ENCODE measurements at regions not wholly inside any gene's neighbourhood (a gene's known extent, or its start where the extent isn't known, plus 50 kb on each side); places are given as distances from the start of the nearest gene placed in this dataset.

DNA sequence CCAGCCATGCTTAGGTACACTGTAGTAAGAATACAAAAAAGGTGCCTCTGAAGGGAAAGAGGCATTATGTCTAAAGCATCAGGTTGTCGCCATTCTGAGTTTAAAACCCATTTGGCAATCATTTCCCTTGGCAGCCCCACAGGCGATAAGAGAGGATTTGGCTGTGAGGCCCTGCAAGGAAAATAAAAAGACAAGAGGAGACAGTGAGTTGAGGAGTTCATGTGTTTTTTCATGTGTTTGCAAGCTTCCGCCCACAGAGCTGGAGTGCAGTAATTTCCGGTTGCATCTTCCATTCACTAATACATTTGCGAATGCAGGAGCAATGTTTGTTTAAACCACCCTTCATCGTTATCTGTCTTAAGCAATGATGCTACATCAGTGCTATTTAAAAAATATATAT lies 138.5 kb upstream of the SOX4 start:
- CTCF ChIA-PET = interaction anchor here (0.6 kb wide), 2 partner anchors 9 to 594 kb away, joined by 3 read pairs; no protein-coding TSS in a partner anchor
- POLR2A ChIA-PET = no interaction called here
- TF ChIP-seq, protein P1, sequence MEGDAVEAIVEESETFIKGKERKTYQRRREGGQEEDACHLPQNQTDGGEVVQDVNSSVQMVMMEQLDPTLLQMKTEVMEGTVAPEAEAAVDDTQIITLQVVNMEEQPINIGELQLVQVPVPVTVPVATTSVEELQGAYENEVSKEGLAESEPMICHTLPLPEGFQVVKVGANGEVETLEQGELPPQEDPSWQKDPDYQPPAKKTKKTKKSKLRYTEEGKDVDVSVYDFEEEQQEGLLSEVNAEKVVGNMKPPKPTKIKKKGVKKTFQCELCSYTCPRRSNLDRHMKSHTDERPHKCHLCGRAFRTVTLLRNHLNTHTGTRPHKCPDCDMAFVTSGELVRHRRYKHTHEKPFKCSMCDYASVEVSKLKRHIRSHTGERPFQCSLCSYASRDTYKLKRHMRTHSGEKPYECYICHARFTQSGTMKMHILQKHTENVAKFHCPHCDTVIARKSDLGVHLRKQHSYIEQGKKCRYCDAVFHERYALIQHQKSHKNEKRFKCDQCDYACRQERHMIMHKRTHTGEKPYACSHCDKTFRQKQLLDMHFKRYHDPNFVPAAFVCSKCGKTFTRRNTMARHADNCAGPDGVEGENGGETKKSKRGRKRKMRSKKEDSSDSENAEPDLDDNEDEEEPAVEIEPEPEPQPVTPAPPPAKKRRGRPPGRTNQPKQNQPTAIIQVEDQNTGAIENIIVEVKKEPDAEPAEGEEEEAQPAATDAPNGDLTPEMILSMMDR (IDR thresholded peaks at IDR 0.05; ENCODE audit: insufficient read depth, low read depth, low read length) = no peak
- no peaks in the 10 kb centered on the region for H3K36me3 ChIP-seq (ENCODE audit: control insufficient read depth, insufficient read depth, low read length)
- no peaks in the 10 kb centered on the region for H3K27me3 ChIP-seq (ENCODE audit: control insufficient read depth, insufficient read depth, low read length)
- H3K4me3 ChIP-seq (ENCODE audit: low read depth, low read length) = no peak overlapping the region
- no peak for DNase-seq (ENCODE audit: low read depth)

DNA sequence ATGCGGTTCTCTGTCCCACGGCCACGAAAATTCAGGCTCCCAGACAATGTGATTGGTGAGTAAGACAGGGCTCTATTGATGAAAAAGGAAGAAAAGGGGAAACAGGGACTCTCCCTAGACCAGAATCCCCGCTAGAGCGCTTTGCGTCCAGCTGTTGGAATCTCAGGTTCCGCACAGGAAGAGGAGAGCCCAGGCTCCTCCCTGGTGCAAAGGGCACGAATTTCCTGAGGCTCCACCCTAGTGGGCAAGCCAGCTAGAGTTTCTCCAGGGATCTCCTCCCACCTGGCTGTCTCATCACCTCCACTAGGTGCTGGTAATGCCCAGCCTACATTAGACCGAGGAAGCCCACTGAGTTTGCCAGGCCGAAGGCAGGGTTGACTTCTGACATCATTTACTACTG lies 135.9 kb upstream of the SOX4 start:
- POLR2A ChIA-PET = no interaction called here
- TF ChIP-seq, protein P1 (IDR thresholded peaks at IDR 0.05; ENCODE audit: insufficient read depth, low read depth, low read length) = no peak
- CTCF ChIA-PET = no interaction called here
- no peak for DNase-seq (ENCODE audit: low read depth)
- Histone ChIP-seq H3K27me3 (ENCODE audit: control insufficient read depth, insufficient read depth, low read length) (no peaks in the 10 kb centered on the region), H3K4me3 (ENCODE audit: low read depth, low read length) (no peak overlapping the region), H3K36me3 (ENCODE audit: control insufficient read depth, insufficient read depth, low read length) (no peaks in the 10 kb centered on the region)

DNA sequence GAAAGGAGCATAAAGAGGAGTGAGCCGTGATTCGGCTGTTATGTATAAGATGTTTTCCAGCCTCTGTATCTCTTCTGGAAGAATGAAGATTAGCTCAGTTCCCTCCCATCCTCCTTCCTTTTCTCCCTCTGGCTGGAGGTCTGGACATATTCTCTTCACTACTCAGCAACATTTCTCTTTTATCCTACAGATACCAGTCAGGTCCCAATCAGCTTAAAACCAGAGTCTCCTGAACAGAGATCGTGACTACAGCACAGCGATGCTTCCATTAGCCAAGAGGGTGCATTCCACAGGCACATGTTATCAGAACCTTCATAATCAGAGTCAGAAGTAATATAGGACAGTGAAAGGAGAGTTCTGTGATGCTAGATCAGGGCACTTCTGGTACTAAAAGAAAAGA lies 133.9 kb upstream of the SOX4 start:
- no peak overlapping the region for H3K4me3 ChIP-seq (ENCODE audit: low read depth, low read length)
- H3K36me3 ChIP-seq (ENCODE audit: control insufficient read depth, insufficient read depth, low read length) = no peaks in the 10 kb centered on the region
- CTCF ChIA-PET = interaction anchor here (0.8 kb wide), 1 partner anchor 11 kb away, joined by 3 read pairs; no protein-coding TSS in a partner anchor
- no peaks in the 10 kb centered on the region for H3K27me3 ChIP-seq (ENCODE audit: control insufficient read depth, insufficient read depth, low read length)
- TF ChIP-seq, protein P1 (IDR thresholded peaks at IDR 0.05; ENCODE audit: insufficient read depth, low read depth, low read length) = no peak
- POLR2A ChIA-PET = no interaction called here
- DNase-seq (ENCODE audit: low read depth) = no peak

DNA sequence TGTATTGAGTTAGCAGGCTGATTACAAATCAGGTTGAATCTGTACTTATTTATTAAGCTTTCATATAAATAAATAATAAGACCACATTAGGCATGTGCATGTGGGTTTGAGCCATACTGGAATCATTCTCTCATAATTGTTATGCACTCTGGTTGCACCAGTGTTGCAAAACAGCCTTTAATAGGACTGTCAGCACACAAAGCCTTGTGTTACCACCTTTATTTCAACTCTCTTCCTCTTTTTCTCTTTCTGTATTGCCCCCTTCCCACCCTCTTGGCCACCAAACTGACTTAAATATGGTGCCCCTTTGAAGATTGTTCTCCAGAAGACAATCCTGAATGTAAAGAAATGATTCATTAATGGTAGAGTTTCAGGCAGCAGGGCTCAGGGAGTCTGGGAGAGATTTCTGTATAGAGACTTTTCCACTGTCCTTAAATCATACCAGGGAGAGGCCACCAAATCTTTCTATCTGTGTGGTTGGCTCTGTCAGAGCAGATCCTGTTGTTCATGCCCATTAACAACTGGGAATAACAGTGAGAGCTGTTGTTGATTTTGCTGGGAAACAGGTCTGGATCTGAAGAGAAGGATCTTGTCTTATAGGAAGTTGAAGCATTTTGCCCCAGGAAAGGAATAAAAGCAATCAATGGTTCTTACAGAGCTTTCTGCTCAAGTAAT lies 131.6 kb upstream of the SOX4 start:
- no peaks in the 10 kb centered on the region for H3K36me3 ChIP-seq (ENCODE audit: control insufficient read depth, insufficient read depth, low read length)
- H3K27me3 ChIP-seq (ENCODE audit: control insufficient read depth, insufficient read depth, low read length) = no peaks in the 10 kb centered on the region
- CTCF ChIA-PET = no interaction called here
- TF ChIP-seq, protein P1 (IDR thresholded peaks at IDR 0.05; ENCODE audit: insufficient read depth, low read depth, low read length) = no peak
- POLR2A ChIA-PET = no interaction called here
- no peak overlapping the region for H3K4me3 ChIP-seq (ENCODE audit: low read depth, low read length)
- DNase-seq (ENCODE audit: low read depth) = no peak

GRCh38 chr6:21462519-21462852 lies 131.1 kb upstream of the SOX4 start:
- H3K27me3 ChIP-seq (ENCODE audit: control insufficient read depth, insufficient read depth, low read length) = no peaks in the 10 kb centered on the region
- POLR2A ChIA-PET = no interaction called here
- no peak for DNase-seq (ENCODE audit: low read depth)
- H3K36me3 ChIP-seq (ENCODE audit: control insufficient read depth, insufficient read depth, low read length) = no peaks in the 10 kb centered on the region
- CTCF ChIA-PET = no interaction called here
- TF ChIP-seq, protein P1 (IDR thresholded peaks at IDR 0.05; ENCODE audit: insufficient read depth, low read depth, low read length) = no peak
- no peak overlapping the region for H3K4me3 ChIP-seq (ENCODE audit: low read depth, low read length)

Measured in BJ (cell line).